ENCODE measurements at regions not wholly inside any gene's neighbourhood (a gene's known extent, or its start where the extent isn't known, plus 50 kb on each side); places are given as distances from the start of the nearest gene placed in this dataset.

- H3K4me3 ChIP-seq (ENCODE audit: low read length) = no peak overlapping the region
- TF ChIP-seq, protein P1, sequence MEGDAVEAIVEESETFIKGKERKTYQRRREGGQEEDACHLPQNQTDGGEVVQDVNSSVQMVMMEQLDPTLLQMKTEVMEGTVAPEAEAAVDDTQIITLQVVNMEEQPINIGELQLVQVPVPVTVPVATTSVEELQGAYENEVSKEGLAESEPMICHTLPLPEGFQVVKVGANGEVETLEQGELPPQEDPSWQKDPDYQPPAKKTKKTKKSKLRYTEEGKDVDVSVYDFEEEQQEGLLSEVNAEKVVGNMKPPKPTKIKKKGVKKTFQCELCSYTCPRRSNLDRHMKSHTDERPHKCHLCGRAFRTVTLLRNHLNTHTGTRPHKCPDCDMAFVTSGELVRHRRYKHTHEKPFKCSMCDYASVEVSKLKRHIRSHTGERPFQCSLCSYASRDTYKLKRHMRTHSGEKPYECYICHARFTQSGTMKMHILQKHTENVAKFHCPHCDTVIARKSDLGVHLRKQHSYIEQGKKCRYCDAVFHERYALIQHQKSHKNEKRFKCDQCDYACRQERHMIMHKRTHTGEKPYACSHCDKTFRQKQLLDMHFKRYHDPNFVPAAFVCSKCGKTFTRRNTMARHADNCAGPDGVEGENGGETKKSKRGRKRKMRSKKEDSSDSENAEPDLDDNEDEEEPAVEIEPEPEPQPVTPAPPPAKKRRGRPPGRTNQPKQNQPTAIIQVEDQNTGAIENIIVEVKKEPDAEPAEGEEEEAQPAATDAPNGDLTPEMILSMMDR (conservative IDR thresholded peaks at IDR 0.05; ENCODE audit: low read depth, low read length) = no peak
- DNase-seq (ENCODE audit: low read depth) = no peak
Measured at GRCh38 chr14:100638211-100638855, 51.1 kb upstream of the BEGAIN start.

GRCh38 chr14:100639280-100639679 is 52.1 kb upstream of the BEGAIN start:
- TF ChIP-seq, protein P1 (conservative IDR thresholded peaks at IDR 0.05; ENCODE audit: low read depth, low read length) = no peak
- DNase-seq (ENCODE audit: low read depth) = no peak
- no peak overlapping the region for H3K4me3 ChIP-seq (ENCODE audit: low read length)

DNA sequence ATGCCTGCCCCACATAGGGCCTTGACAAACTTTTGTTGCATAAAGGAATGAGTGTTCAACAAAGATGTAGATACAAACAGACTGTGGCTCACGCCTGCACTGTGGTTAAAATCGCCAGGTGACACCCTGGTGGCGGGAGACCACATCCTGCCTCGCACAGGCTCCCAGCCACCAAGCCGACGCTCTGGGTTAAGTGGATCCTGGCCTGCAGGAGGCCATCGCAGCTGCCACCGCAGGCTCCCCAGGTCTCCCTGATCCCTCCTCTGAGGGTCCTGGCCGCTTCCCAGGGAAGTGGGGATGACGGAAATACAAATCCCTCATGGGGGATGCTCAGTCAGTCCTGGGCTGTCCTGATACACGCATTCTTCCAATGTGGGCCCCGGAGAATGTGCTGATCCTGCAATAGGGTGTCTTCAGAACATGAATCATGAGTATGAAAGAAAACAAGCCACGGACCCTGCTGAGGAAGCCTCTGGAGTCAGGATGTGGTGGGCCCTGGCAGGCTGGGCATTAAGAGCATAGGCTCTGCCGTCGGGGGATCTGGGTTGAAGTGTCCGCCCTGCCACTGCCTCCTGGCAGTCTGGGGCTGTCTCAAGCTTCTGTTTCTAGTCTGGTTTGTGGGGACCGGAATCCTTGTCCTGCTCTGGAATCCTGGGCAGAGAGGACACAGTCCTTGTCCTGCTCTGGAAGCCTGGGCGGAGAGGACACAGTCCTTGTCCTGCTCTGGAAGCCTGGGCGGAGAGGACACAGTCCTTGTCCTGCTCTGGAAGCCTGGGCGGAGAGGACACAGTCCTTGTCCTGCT is 53.5 kb upstream of the BEGAIN start:
- no peak for DNase-seq (ENCODE audit: low read depth)
- TF ChIP-seq, protein P1 (conservative IDR thresholded peaks at IDR 0.05; ENCODE audit: low read depth, low read length) = no peak
- H3K4me3 ChIP-seq (ENCODE audit: low read length) = no peak overlapping the region

DNA sequence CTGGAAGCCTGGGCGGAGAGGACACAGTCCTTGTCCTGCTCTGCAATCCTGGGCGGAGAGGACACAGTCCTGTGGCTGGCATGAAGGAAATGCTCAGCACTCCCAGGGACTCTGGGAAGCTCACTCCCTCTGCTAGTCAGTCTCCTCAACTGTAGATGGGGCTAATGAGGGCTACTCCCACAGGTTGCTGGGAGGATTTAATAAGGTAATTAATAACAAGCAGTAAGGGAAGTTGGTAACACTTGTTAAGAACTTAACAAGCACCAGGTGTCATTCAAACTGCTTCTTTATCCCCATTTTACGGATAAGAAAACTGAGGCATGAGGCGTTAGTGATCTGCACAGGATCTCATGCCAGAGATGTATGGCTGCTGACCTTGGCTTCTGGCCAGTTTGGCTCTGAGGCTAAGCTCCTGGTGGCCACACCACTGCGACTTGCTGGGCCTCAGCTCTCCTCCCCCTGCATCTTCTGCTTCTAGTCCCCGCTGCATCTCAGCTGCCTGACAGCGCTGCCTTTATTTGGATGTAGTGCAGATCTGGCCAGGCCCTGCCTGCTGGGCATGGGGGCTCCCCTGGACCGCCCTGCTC is 54.1 kb upstream of the BEGAIN start:
- no peak for DNase-seq (ENCODE audit: low read depth)
- TF ChIP-seq, protein P1 (conservative IDR thresholded peaks at IDR 0.05; ENCODE audit: low read depth, low read length) = no peak
- H3K4me3 ChIP-seq (ENCODE audit: low read length) = no peak overlapping the region

DNA sequence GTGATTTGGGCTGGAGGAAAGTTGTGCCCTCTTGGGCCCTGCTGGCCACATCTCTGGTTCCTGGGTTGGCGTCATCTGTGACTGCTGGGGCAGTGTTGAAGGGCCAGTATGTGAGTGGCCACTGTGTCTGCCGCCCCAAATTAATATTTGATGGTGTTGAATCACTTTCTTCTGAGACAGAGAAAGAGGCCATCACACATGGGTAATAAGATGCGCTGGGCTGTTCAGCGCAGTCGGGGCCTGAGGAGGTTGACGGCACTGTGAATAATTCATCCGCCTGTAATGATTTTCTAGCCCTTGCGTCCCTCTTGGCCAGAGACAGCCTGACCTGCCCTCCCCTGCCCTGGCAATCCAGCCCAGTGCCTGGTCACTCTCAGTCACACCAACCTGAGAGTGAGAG is 56.2 kb upstream of the BEGAIN start:
- TF ChIP-seq, protein P1 (conservative IDR thresholded peaks at IDR 0.05; ENCODE audit: low read depth, low read length) = no peak
- DNase-seq (ENCODE audit: low read depth) = no peak
- H3K4me3 ChIP-seq (ENCODE audit: low read length) = no peak overlapping the region

- no peak for DNase-seq (ENCODE audit: low read depth)
- no peak overlapping the region for H3K4me3 ChIP-seq (ENCODE audit: low read length)
- TF ChIP-seq, protein P1 (conservative IDR thresholded peaks at IDR 0.05; ENCODE audit: low read depth, low read length) = no peak
Measured at GRCh38 chr14:100644383-100644782, 57.2 kb upstream of the BEGAIN start.

Measured in retinal pigment epithelial cell (primary cell).